Dermis blood vessel endothelial cell (primary cell): ENCODE measurements at regions not wholly inside any gene's neighbourhood (a gene's known extent, or its start where the extent isn't known, plus 50 kb on each side); places are given as distances from the start of the nearest gene placed in this dataset.
A peak's percentile ranks its signal among the peaks of the same experiment; 100 is the strongest.
"Not testable (repeated sequence)": the region's sequence is repeated elsewhere in the genome, so short reads cannot be mapped to it uniquely, and the experiment has no call there.

Experiments used
- DNase-seq: peaks from one replicate; pipeline ENCODE4 v3.0.0; 2010

- not testable (repeated sequence) for DNase-seq
Measured at GRCh38 chr7:103244865-103245264, 52.4 kb upstream of the PMPCB start.

GRCh38 chr7:103240806-103241205, 56.4 kb upstream of the PMPCB start:
- DNase-seq: no peak

- DNase-seq: not testable (repeated sequence)
Measured at GRCh38 chr7:103235824-103236223, 61.4 kb upstream of the PMPCB start.

GRCh38 chr7:103234877-103235276, 62.4 kb upstream of the PMPCB start:
- not testable (repeated sequence) for DNase-seq

GRCh38 chr7:103227787-103228186, 69.4 kb upstream of the PMPCB start:
- DNase-seq: not testable (repeated sequence)

- DNase-seq: not testable (repeated sequence)
Measured at GRCh38 chr7:103225798-103226197, 71.4 kb upstream of the PMPCB start.

GRCh38 chr7:103223065-103223464, 74.2 kb upstream of the NAPEPLD start:
- not testable (repeated sequence) for DNase-seq

- not testable (repeated sequence) for DNase-seq
Measured at GRCh38 chr7:103211049-103211448, 62.1 kb upstream of the NAPEPLD start.

- peak; percentile 2 for DNase-seq
Measured at GRCh38 chr7:103199191-103199590, 50.3 kb upstream of the NAPEPLD start.
